Calu3 (cell line): ENCODE measurements at regions not wholly inside any gene's neighbourhood (a gene's known extent, or its start where the extent isn't known, plus 50 kb on each side); places are given as distances from the start of the nearest gene placed in this dataset.

Experiments used
- BruUV-seq: library from RNA; stranded (reverse); fragments of 400-500 nt; replicated peaks from 2 replicates; lab custom pipeline; 2021; lab: Mats Ljungman, UMichigan
- CTCF ChIA-PET: fragments of 300-600 bp; sonication (Branson Sonifier 250); formaldehyde crosslinking; loops from one replicate; lab custom pipeline; 2022; ENCODE audit warnings: antibody characterized with exemption; lab: Charles Lee
- DNase-seq: peaks from one replicate; pipeline ENCODE4 v3.0.0; 2022
- H3K27ac Mint-ChIP-seq: one replicate; pipeline ENCODE4 v1.8.0; 2022; ENCODE audit warnings: mixed read lengths; ENCODE audit not compliant: unreplicated experiment
- H3K27me3 Mint-ChIP-seq: one replicate; pipeline ENCODE4 v1.8.0; 2022; ENCODE audit warnings: mixed read lengths; ENCODE audit not compliant: unreplicated experiment
- H3K36me3 Mint-ChIP-seq: one replicate; pipeline ENCODE4 v1.8.0; 2022; ENCODE audit warnings: mild to moderate bottlenecking, moderate library complexity, mixed read lengths; ENCODE audit not compliant: insufficient read depth, unreplicated experiment
- H3K4me1 Mint-ChIP-seq: one replicate; pipeline ENCODE4 v1.8.0; 2022; ENCODE audit warnings: mild to moderate bottlenecking, low read depth, mixed read lengths; ENCODE audit not compliant: unreplicated experiment
- H3K4me3 Mint-ChIP-seq: one replicate; pipeline ENCODE4 v1.8.0; 2022; ENCODE audit warnings: mild to moderate bottlenecking, low read depth, moderate library complexity, mixed read lengths; ENCODE audit not compliant: unreplicated experiment
- H3K9me3 Mint-ChIP-seq: one replicate; pipeline ENCODE4 v1.8.0; 2022; ENCODE audit warnings: low read depth, mixed read lengths; ENCODE audit not compliant: unreplicated experiment
- CTCF ChIP-seq: fragments of 200-600 bp; IDR thresholded peaks from one replicate; pipeline ENCODE4 v1.8.0; 2022; ENCODE audit warnings: antibody characterized with exemption; ENCODE audit not compliant: unreplicated experiment
- intact Hi-C: fragments of 100-400 bp; cut with micrococcal nuclease; formaldehyde crosslinking; loops from one replicate; pipeline ENCODE4 v1.10.0; 2022; ENCODE audit not compliant: unreplicated experiment

- CTCF ChIA-PET: no interaction called here
- intact Hi-C loops: no loop called here
- Mint-ChIP-seq H3K27me3 (no peaks in the 10 kb centered on the region), H3K4me3 (no peak overlapping the region), H3K36me3 (peaks cover 42% of the 10 kb centered on the region), H3K9me3 (peaks cover 6% of the 10 kb centered on the region), H3K4me1 (peaks cover 48% of the 10 kb centered on the region), H3K27ac (peak overlapping the region; percentile 99)
- no peak for DNase-seq
- no peak for TF ChIP-seq CTCF
- no TSS peak for BruUV-seq
Measured at GRCh38 chr1:198883184-198883583, 244.3 kb downstream of the PTPRC start.

GRCh38 chr1:198887866-198888265 is 249.0 kb downstream of the PTPRC start:
- Mint-ChIP-seq H3K4me3 (no peak overlapping the region), H3K9me3 (no peaks in the 10 kb centered on the region), H3K4me1 (peaks cover 33% of the 10 kb centered on the region), H3K36me3 (peaks cover 27% of the 10 kb centered on the region), H3K27ac (no peak overlapping the region), H3K27me3 (no peaks in the 10 kb centered on the region)
- BruUV-seq: no TSS peak
- intact Hi-C loops: no loop called here
- DNase-seq: no peak
- TF ChIP-seq CTCF: no peak
- CTCF ChIA-PET: no interaction called here

GRCh38 chr1:198888379-198888943 is 249.6 kb downstream of the PTPRC start:
- Mint-ChIP-seq H3K36me3 (peaks cover 27% of the 10 kb centered on the region), H3K4me3 (no peak overlapping the region), H3K27me3 (no peaks in the 10 kb centered on the region), H3K27ac (no peak overlapping the region), H3K4me1 (peaks cover 39% of the 10 kb centered on the region), H3K9me3 (no peaks in the 10 kb centered on the region)
- no TSS peak for BruUV-seq
- intact Hi-C loops: no loop called here
- no peak for DNase-seq
- TF ChIP-seq CTCF: no peak
- CTCF ChIA-PET: no interaction called here

GRCh38 chr1:198889101-198889500 is 250.3 kb downstream of the PTPRC start:
- no TSS peak for BruUV-seq
- no peak overlapping the region for H3K4me3 Mint-ChIP-seq
- CTCF ChIA-PET: no interaction called here
- H3K9me3 Mint-ChIP-seq: no peaks in the 10 kb centered on the region
- peaks cover 32% of the 10 kb centered on the region for H3K36me3 Mint-ChIP-seq
- no peak for DNase-seq
- H3K27ac Mint-ChIP-seq: no peak overlapping the region
- peaks cover 46% of the 10 kb centered on the region for H3K4me1 Mint-ChIP-seq
- TF ChIP-seq CTCF: no peak
- no peaks in the 10 kb centered on the region for H3K27me3 Mint-ChIP-seq
- intact Hi-C loops: no loop called here
